ENCODE measurements at regions not wholly inside any gene's neighbourhood (a gene's known extent, or its start where the extent isn't known, plus 50 kb on each side); places are given as distances from the start of the nearest gene placed in this dataset.

DNA sequence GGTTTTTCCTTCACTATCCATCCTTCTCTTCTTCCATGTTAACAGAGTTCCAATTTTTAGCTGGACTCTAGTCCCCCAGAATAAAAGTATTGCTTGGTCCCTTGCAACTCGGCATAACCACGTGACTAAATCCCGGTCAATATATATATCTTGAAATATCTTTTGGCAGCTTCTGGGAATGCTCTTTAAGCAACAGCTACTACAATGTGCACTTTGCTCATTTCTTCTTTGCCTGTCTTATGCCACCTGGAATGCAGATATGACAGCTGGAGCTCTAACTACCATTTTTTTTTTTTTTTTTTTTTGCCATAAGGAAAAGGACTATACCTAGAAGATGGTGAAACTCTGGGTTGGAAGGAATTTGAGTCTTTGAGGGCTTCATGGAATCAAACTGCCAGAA, 82.6 kb downstream of the GCNT4 start:
- TF ChIP-seq, protein P1, sequence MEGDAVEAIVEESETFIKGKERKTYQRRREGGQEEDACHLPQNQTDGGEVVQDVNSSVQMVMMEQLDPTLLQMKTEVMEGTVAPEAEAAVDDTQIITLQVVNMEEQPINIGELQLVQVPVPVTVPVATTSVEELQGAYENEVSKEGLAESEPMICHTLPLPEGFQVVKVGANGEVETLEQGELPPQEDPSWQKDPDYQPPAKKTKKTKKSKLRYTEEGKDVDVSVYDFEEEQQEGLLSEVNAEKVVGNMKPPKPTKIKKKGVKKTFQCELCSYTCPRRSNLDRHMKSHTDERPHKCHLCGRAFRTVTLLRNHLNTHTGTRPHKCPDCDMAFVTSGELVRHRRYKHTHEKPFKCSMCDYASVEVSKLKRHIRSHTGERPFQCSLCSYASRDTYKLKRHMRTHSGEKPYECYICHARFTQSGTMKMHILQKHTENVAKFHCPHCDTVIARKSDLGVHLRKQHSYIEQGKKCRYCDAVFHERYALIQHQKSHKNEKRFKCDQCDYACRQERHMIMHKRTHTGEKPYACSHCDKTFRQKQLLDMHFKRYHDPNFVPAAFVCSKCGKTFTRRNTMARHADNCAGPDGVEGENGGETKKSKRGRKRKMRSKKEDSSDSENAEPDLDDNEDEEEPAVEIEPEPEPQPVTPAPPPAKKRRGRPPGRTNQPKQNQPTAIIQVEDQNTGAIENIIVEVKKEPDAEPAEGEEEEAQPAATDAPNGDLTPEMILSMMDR (IDR thresholded peaks at IDR 0.05), result no peak
- TF ChIP-seq SIN3A (IDR thresholded peaks at IDR 0.05; ENCODE audit: borderline replicate concordance, insufficient read depth, low read depth, low read length) (no peak), REST (IDR thresholded peaks at IDR 0.05; ENCODE audit: insufficient read depth in 1 of 2, low read depth in 2 of 2, low read length in 1 of 2) (no peak), POLR2AphosphoS5 (IDR thresholded peaks at IDR 0.05; ENCODE audit: low read depth, low read length) (no peak)
